ENCODE measurements at regions not wholly inside any gene's neighbourhood (a gene's known extent, or its start where the extent isn't known, plus 50 kb on each side); places are given as distances from the start of the nearest gene placed in this dataset.

- no peak overlapping the region for H3K27ac ChIP-seq (ENCODE audit: low read length)
- H3K36me3 ChIP-seq (ENCODE audit: control insufficient read depth in 2 of 2, insufficient read depth in 2 of 2, low read length in 2 of 2): no peaks in the 10 kb centered on the region
- H3K4me1 ChIP-seq (ENCODE audit: control insufficient read depth, insufficient read depth, low read length): no peaks in the 10 kb centered on the region
- no peak overlapping the region for H3K4me3 ChIP-seq (ENCODE audit: low read length in 2 of 2)
- no peak overlapping the region for H3K9ac ChIP-seq (ENCODE audit: low read length in 2 of 2)
- no peaks in the 10 kb centered on the region for H3K9me3 ChIP-seq (ENCODE audit: control insufficient read depth in 2 of 2, low read length in 2 of 2)
- H3K27me3 ChIP-seq (ENCODE audit: control insufficient read depth in 1 of 2, insufficient read depth in 2 of 2, low read length in 2 of 2): no peaks in the 10 kb centered on the region
These were observed 72.9 kb upstream of the APCDD1 start for GRCh38 chr18:10381516-10381915.

DNA sequence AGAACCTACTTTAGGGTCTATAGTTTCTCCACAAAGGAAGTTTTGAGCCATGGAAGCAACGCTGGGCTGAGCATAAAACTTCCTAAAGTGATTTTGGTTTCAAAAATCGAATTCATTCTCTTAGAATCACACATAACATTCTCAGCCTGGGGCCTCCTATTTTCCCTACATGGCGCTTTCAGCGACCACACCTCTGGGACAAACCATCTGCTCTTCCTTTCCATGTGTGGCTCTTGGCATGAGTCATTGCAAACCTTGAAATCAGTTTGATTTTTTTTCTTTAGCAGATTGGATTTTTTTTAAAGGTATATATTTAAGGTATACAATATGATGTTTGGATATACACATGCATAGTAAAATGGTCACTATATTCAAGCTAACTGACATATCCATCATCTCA, 72.5 kb upstream of the APCDD1 start:
- Histone ChIP-seq H3K4me3 (ENCODE audit: low read length in 2 of 2) (no peak overlapping the region), H3K9ac (ENCODE audit: low read length in 2 of 2) (no peak overlapping the region), H3K9me3 (ENCODE audit: control insufficient read depth in 2 of 2, low read length in 2 of 2) (no peaks in the 10 kb centered on the region), H3K36me3 (ENCODE audit: control insufficient read depth in 2 of 2, insufficient read depth in 2 of 2, low read length in 2 of 2) (no peaks in the 10 kb centered on the region), H3K4me1 (ENCODE audit: control insufficient read depth, insufficient read depth, low read length) (no peaks in the 10 kb centered on the region), H3K27me3 (ENCODE audit: control insufficient read depth in 1 of 2, insufficient read depth in 2 of 2, low read length in 2 of 2) (no peaks in the 10 kb centered on the region), H3K27ac (ENCODE audit: low read length) (no peak overlapping the region)

- Histone ChIP-seq H3K9ac (ENCODE audit: low read length in 2 of 2) (no peak overlapping the region), H3K36me3 (ENCODE audit: control insufficient read depth in 2 of 2, insufficient read depth in 2 of 2, low read length in 2 of 2) (no peaks in the 10 kb centered on the region), H3K4me3 (ENCODE audit: low read length in 2 of 2) (no peak overlapping the region), H3K27ac (ENCODE audit: low read length) (peak overlapping the region; percentile 1), H3K9me3 (ENCODE audit: control insufficient read depth in 2 of 2, low read length in 2 of 2) (no peaks in the 10 kb centered on the region), H3K4me1 (ENCODE audit: control insufficient read depth, insufficient read depth, low read length) (no peaks in the 10 kb centered on the region), H3K27me3 (ENCODE audit: control insufficient read depth in 1 of 2, insufficient read depth in 2 of 2, low read length in 2 of 2) (no peaks in the 10 kb centered on the region)
These were observed 68.4 kb upstream of the APCDD1 start for GRCh38 chr18:10386049-10386448.

GRCh38 chr18:10386956-10387355, 67.5 kb upstream of the APCDD1 start:
- no peaks in the 10 kb centered on the region for H3K9me3 ChIP-seq (ENCODE audit: control insufficient read depth in 2 of 2, low read length in 2 of 2)
- no peaks in the 10 kb centered on the region for H3K27me3 ChIP-seq (ENCODE audit: control insufficient read depth in 1 of 2, insufficient read depth in 2 of 2, low read length in 2 of 2)
- H3K4me1 ChIP-seq (ENCODE audit: control insufficient read depth, insufficient read depth, low read length): no peaks in the 10 kb centered on the region
- H3K27ac ChIP-seq (ENCODE audit: low read length): no peak overlapping the region
- H3K4me3 ChIP-seq (ENCODE audit: low read length in 2 of 2): no peak overlapping the region
- H3K9ac ChIP-seq (ENCODE audit: low read length in 2 of 2): no peak overlapping the region
- H3K36me3 ChIP-seq (ENCODE audit: control insufficient read depth in 2 of 2, insufficient read depth in 2 of 2, low read length in 2 of 2): no peaks in the 10 kb centered on the region

GRCh38 chr18:10387399-10387798, 67.0 kb upstream of the APCDD1 start:
- no peaks in the 10 kb centered on the region for H3K27me3 ChIP-seq (ENCODE audit: control insufficient read depth in 1 of 2, insufficient read depth in 2 of 2, low read length in 2 of 2)
- H3K9me3 ChIP-seq (ENCODE audit: control insufficient read depth in 2 of 2, low read length in 2 of 2): no peaks in the 10 kb centered on the region
- H3K36me3 ChIP-seq (ENCODE audit: control insufficient read depth in 2 of 2, insufficient read depth in 2 of 2, low read length in 2 of 2): no peaks in the 10 kb centered on the region
- no peak overlapping the region for H3K9ac ChIP-seq (ENCODE audit: low read length in 2 of 2)
- no peak overlapping the region for H3K27ac ChIP-seq (ENCODE audit: low read length)
- no peaks in the 10 kb centered on the region for H3K4me1 ChIP-seq (ENCODE audit: control insufficient read depth, insufficient read depth, low read length)
- no peak overlapping the region for H3K4me3 ChIP-seq (ENCODE audit: low read length in 2 of 2)

DNA sequence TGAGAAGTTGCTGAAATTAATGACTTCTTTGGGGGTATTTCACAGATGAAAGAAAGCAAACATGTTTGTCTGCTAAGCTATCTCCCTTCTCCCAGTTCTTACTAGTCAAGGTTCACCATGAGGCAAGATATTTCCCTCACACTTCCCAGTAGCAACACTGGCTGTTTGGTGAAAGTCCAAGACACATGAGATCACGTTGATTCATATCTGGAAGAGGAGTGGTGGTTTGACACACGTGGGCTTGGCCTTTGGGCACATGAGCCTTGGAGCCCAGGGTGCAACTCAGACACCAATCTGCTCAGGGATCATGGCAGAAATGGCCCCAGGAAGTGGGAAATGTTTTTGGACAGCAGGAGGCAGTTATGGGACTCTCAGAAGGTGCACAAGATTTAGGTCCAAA, 66.1 kb upstream of the APCDD1 start:
- no peaks in the 10 kb centered on the region for H3K27me3 ChIP-seq (ENCODE audit: control insufficient read depth in 1 of 2, insufficient read depth in 2 of 2, low read length in 2 of 2)
- no peak overlapping the region for H3K4me3 ChIP-seq (ENCODE audit: low read length in 2 of 2)
- H3K4me1 ChIP-seq (ENCODE audit: control insufficient read depth, insufficient read depth, low read length): no peaks in the 10 kb centered on the region
- H3K9ac ChIP-seq (ENCODE audit: low read length in 2 of 2): no peak overlapping the region
- no peaks in the 10 kb centered on the region for H3K36me3 ChIP-seq (ENCODE audit: control insufficient read depth in 2 of 2, insufficient read depth in 2 of 2, low read length in 2 of 2)
- H3K27ac ChIP-seq (ENCODE audit: low read length): no peak overlapping the region
- H3K9me3 ChIP-seq (ENCODE audit: control insufficient read depth in 2 of 2, low read length in 2 of 2): no peaks in the 10 kb centered on the region

DNA sequence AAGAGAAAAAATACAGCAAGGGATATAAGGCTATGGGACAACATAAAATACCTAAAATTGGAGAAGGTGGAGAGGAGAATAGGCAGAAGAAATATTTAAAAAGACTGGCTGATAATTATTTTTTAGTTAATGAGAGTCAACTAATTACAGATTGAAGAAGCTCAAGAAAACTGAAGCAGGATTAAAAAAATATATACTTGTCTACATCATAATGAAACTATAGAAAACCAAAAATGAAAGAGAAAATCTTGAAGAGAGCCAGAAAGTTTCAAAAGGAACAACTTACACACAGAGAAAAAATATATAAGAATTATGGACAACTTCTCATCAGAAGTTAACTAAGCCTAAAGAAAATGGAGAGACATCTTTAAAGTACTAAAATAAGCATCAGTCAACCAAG, 62.9 kb upstream of the APCDD1 start:
- Histone ChIP-seq H3K9ac (ENCODE audit: low read length in 2 of 2) (no peak overlapping the region), H3K4me3 (ENCODE audit: low read length in 2 of 2) (no peak overlapping the region), H3K9me3 (ENCODE audit: control insufficient read depth in 2 of 2, low read length in 2 of 2) (peaks cover 0 to 3% of the 10 kb centered on the region in 2 donors), H3K27me3 (ENCODE audit: control insufficient read depth in 1 of 2, insufficient read depth in 2 of 2, low read length in 2 of 2) (no peaks in the 10 kb centered on the region), H3K4me1 (ENCODE audit: control insufficient read depth, insufficient read depth, low read length) (no peaks in the 10 kb centered on the region), H3K27ac (ENCODE audit: low read length) (no peak overlapping the region), H3K36me3 (ENCODE audit: control insufficient read depth in 2 of 2, insufficient read depth in 2 of 2, low read length in 2 of 2) (no peaks in the 10 kb centered on the region)

DNA sequence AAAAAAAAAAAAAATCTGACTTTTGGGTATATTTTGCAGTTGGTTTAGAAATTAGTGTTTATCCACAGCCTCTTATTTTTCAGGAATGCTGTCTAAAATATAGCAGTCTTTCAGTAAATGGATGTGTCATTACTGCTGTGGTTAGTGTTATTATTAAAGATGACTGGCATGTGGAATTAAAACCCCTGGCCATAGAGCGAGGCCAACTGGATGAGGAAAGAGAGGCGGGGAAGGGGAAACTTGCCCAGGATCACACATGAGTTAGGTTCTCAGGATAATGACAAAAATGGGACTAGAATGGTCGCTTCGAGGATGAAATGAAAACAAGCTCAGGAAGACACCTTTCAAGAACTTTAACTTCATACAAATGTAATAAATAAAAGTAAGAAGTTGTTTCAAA, 57.4 kb upstream of the APCDD1 start:
- no peak overlapping the region for H3K4me3 ChIP-seq (ENCODE audit: low read length in 2 of 2)

DNA sequence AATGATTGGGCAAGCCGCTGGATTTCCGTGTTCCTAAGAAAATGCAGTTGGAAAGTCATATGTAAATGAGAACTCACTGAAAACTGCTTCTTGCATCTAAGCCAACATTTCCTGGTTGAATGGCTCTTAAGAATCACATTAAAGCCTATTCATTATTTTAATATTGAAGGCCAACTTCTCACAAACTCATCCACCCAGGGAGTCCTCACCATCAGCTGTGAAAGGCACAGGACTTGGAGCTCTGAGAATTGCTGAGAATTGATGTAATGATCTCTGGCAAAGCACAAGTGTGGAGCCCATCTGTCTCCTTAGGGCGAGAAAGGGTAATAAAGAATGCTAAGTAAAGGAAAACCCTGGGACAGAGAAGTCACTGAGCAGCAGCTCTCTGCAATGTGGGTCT, 55.9 kb upstream of the APCDD1 start:
- no peaks in the 10 kb centered on the region for H3K36me3 ChIP-seq (ENCODE audit: control insufficient read depth in 2 of 2, insufficient read depth in 2 of 2, low read length in 2 of 2)
- H3K27me3 ChIP-seq (ENCODE audit: control insufficient read depth in 1 of 2, insufficient read depth in 2 of 2, low read length in 2 of 2): no peaks in the 10 kb centered on the region
- no peaks in the 10 kb centered on the region for H3K4me1 ChIP-seq (ENCODE audit: control insufficient read depth, insufficient read depth, low read length)
- no peak overlapping the region for H3K9ac ChIP-seq (ENCODE audit: low read length in 2 of 2)
- no peak overlapping the region for H3K27ac ChIP-seq (ENCODE audit: low read length)
- H3K9me3 ChIP-seq (ENCODE audit: control insufficient read depth in 2 of 2, low read length in 2 of 2): peaks cover 0 to 3% of the 10 kb centered on the region in 2 donors
- H3K4me3 ChIP-seq (ENCODE audit: low read length in 2 of 2): no peak overlapping the region

More for the DNA sequence above, 57.4 kb upstream of the APCDD1 start:
- Histone ChIP-seq H3K4me1 (ENCODE audit: control insufficient read depth, insufficient read depth, low read length) (no peaks in the 10 kb centered on the region), H3K27ac (ENCODE audit: low read length) (no peak overlapping the region), H3K9ac (ENCODE audit: low read length in 2 of 2) (no peak overlapping the region), H3K27me3 (ENCODE audit: control insufficient read depth in 1 of 2, insufficient read depth in 2 of 2, low read length in 2 of 2) (no peaks in the 10 kb centered on the region), H3K36me3 (ENCODE audit: control insufficient read depth in 2 of 2, insufficient read depth in 2 of 2, low read length in 2 of 2) (no peaks in the 10 kb centered on the region), H3K9me3 (ENCODE audit: control insufficient read depth in 2 of 2, low read length in 2 of 2) (peaks cover 0 to 3% of the 10 kb centered on the region in 2 donors)

DNA sequence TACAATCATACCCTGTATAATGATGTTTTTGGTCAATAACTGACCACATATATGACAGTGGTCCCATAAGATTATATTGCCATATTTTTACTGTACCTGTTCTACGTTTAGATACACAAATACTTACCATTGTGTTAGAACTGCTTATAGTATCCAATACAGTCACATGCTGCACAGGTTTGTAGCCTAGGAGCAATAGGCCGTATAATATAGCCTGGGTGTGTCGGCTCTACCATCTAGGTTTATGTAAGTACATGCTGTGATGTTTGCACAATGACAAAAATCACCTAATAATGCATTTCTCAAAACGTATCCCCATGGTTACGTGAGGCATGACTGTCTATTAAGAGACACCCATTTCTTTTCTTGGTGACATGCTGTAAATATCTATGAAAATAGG, 55.0 kb upstream of the APCDD1 start:
- Histone ChIP-seq H3K4me3 (ENCODE audit: low read length in 2 of 2) (no peak overlapping the region), H3K36me3 (ENCODE audit: control insufficient read depth in 2 of 2, insufficient read depth in 2 of 2, low read length in 2 of 2) (no peaks in the 10 kb centered on the region), H3K27me3 (ENCODE audit: control insufficient read depth in 1 of 2, insufficient read depth in 2 of 2, low read length in 2 of 2) (no peaks in the 10 kb centered on the region), H3K9me3 (ENCODE audit: control insufficient read depth in 2 of 2, low read length in 2 of 2) (no peaks in the 10 kb centered on the region), H3K9ac (ENCODE audit: low read length in 2 of 2) (no peak overlapping the region), H3K4me1 (ENCODE audit: control insufficient read depth, insufficient read depth, low read length) (no peaks in the 10 kb centered on the region), H3K27ac (ENCODE audit: low read length) (no peak overlapping the region)

GRCh38 chr18:10400534-10401307, 53.7 kb upstream of the APCDD1 start:
- H3K27ac ChIP-seq (ENCODE audit: low read length): no peak overlapping the region
- H3K9me3 ChIP-seq (ENCODE audit: control insufficient read depth in 2 of 2, low read length in 2 of 2): no peaks in the 10 kb centered on the region
- H3K9ac ChIP-seq (ENCODE audit: low read length in 2 of 2): no peak overlapping the region
- H3K36me3 ChIP-seq (ENCODE audit: control insufficient read depth in 2 of 2, insufficient read depth in 2 of 2, low read length in 2 of 2): no peaks in the 10 kb centered on the region
- peaks cover under 1% of the 10 kb centered on the region for H3K4me1 ChIP-seq (ENCODE audit: control insufficient read depth, insufficient read depth, low read length)
- H3K4me3 ChIP-seq (ENCODE audit: low read length in 2 of 2): no peak overlapping the region
- no peaks in the 10 kb centered on the region for H3K27me3 ChIP-seq (ENCODE audit: control insufficient read depth in 1 of 2, insufficient read depth in 2 of 2, low read length in 2 of 2)

Measured in stomach smooth muscle (tissue), 2 donors.